ENCODE measurements at regions not wholly inside any gene's neighbourhood (a gene's known extent, or its start where the extent isn't known, plus 50 kb on each side); places are given as distances from the start of the nearest gene placed in this dataset.
"Not testable (repeated sequence)": the region's sequence is repeated elsewhere in the genome, so short reads cannot be mapped to it uniquely, and the experiment has no call there.

GRCh38 chr5:98364549-98364948 lies 408.9 kb upstream of the RGMB start:
- no peak overlapping the region for H3K27ac ChIP-seq
- no peaks in the 10 kb centered on the region for H3K36me3 ChIP-seq
- intact Hi-C loops (cut with DNase I) = no loop called here
- TF ChIP-seq POLR2A (IDR thresholded peaks at IDR 0.05) (no peak), CTCF (IDR thresholded peaks at IDR 0.05) (no peak)
- H3K4me1 ChIP-seq = no peaks in the 10 kb centered on the region
- no peaks in the 10 kb centered on the region for H3K27me3 ChIP-seq
- DNase-seq (ENCODE audit: extremely low spot score in 2 of 2) = no peak
- no peak overlapping the region for H3K4me3 ChIP-seq
- no peaks in the 10 kb centered on the region for H3K9me3 ChIP-seq

GRCh38 chr5:98365126-98365525 lies 408.3 kb upstream of the RGMB start:
- intact Hi-C loops (cut with DNase I) = no loop called here

DNA sequence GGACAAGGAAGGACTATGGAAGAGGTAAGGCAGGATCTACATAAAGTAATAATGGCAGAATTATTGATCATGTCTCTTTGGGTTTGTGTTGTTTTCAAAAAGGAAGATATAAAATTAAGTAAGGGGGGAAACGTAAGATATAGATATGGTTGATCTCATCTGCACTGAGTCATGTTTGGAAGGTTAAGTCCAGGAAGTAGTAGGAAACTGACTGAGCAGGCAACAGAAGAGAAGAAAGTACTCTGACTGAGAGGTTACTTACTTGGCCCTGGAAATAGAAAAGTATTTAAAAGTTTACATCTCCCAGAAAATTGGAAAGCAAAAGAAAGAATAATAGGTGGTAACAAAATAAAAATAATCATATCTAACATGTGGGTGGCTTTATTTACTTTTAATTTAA lies 405.3 kb upstream of the RGMB start:
- Histone ChIP-seq H3K27me3 (no peaks in the 10 kb centered on the region), H3K4me3 (no peak overlapping the region), H3K36me3 (no peaks in the 10 kb centered on the region), H3K4me1 (no peaks in the 10 kb centered on the region), H3K9me3 (no peaks in the 10 kb centered on the region), H3K27ac (no peak overlapping the region)
- no peak for DNase-seq (ENCODE audit: extremely low spot score in 2 of 2)
- TF ChIP-seq POLR2A (IDR thresholded peaks at IDR 0.05) (no peak), CTCF (IDR thresholded peaks at IDR 0.05) (no peak), POLR2AphosphoS5 (IDR thresholded peaks at IDR 0.05; ENCODE audit: insufficient read depth in 1 of 2, low read depth in 1 of 2) (no peak)
- intact Hi-C loops (cut with DNase I) = no loop called here

More at GRCh38 chr5:98365126-98365525, 408.3 kb upstream of the RGMB start:
- H3K4me3 ChIP-seq = no peak overlapping the region
- no peak for TF ChIP-seq CTCF (IDR thresholded peaks at IDR 0.05)
- TF ChIP-seq POLR2A (IDR thresholded peaks at IDR 0.05) = no peak
- TF ChIP-seq POLR2AphosphoS5 (IDR thresholded peaks at IDR 0.05; ENCODE audit: insufficient read depth in 1 of 2, low read depth in 1 of 2) = no peak
- DNase-seq (ENCODE audit: extremely low spot score in 2 of 2) = no peak
- no peaks in the 10 kb centered on the region for H3K27me3 ChIP-seq
- H3K4me1 ChIP-seq = no peaks in the 10 kb centered on the region
- H3K36me3 ChIP-seq = no peaks in the 10 kb centered on the region
- no peaks in the 10 kb centered on the region for H3K9me3 ChIP-seq
- H3K27ac ChIP-seq = no peak overlapping the region

GRCh38 chr5:98372351-98372750 lies 401.1 kb upstream of the RGMB start:
- H3K9me3 ChIP-seq = no peaks in the 10 kb centered on the region
- intact Hi-C loops (cut with DNase I) = no loop called here
- no peak for TF ChIP-seq POLR2AphosphoS5 (IDR thresholded peaks at IDR 0.05; ENCODE audit: insufficient read depth in 1 of 2, low read depth in 1 of 2)
- no peak for TF ChIP-seq POLR2A (IDR thresholded peaks at IDR 0.05)
- TF ChIP-seq CTCF (IDR thresholded peaks at IDR 0.05) = no peak

DNA sequence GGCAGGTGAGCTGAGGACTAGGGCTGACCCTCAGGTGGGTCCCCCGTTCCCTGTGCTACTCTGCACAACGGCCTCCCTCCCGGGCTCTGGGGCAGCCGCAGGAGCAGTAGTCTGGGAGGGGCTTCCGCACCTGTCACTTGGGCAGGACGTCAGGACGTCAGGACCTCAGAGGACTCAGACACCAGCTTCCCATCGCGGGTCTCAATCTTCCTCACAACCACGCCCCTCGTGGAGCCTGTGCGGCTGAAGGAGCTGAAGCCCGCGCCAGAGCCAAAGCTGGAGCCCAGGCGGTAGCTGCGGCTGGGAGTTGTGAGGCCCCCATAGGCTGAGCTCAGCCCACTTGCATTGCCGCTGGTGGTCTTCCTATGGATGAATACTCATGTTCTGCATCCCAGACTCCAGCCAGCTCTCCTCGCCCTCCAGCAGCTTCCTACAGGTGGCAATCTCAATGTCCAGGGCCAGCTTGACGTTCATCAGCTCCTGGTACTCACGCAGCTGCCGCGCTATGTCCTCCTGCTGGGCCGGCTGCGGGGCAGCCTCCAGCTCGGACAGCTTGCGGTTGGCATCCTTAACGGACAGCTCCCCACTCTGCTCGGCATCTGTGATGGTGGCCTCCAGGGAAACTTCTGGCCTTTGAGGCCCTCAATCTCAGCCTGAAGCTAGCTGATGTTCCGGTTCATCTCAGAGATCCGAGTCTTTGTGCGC lies 381.4 kb upstream of the RGMB start:
- TF ChIP-seq POLR2AphosphoS5 (IDR thresholded peaks at IDR 0.05; ENCODE audit: insufficient read depth in 1 of 2, low read depth in 1 of 2) (no peak), POLR2A (IDR thresholded peaks at IDR 0.05) (no peak), CTCF (IDR thresholded peaks at IDR 0.05) (no peak)
- intact Hi-C loops (cut with DNase I) = no loop called here
- no peaks in the 10 kb centered on the region for H3K36me3 ChIP-seq

More at GRCh38 chr5:98372351-98372750, 401.1 kb upstream of the RGMB start:
- H3K36me3 ChIP-seq = no peaks in the 10 kb centered on the region
- no peaks in the 10 kb centered on the region for H3K4me1 ChIP-seq
- H3K27ac ChIP-seq = no peak overlapping the region
- no peaks in the 10 kb centered on the region for H3K27me3 ChIP-seq
- no peak overlapping the region for H3K4me3 ChIP-seq
- DNase-seq (ENCODE audit: extremely low spot score in 2 of 2) = no peak

GRCh38 chr5:98393205-98393604 lies 380.3 kb upstream of the RGMB start:
- H3K4me1 ChIP-seq; intact Hi-C loops (cut with DNase I); DNase-seq (ENCODE audit: extremely low spot score in 2 of 2); H3K36me3 ChIP-seq; H3K27ac ChIP-seq; H3K9me3 ChIP-seq; H3K4me3 ChIP-seq; H3K27me3 ChIP-seq: not testable (repeated sequence)

More for the DNA sequence above, 381.4 kb upstream of the RGMB start:
- no peak overlapping the region for H3K27ac ChIP-seq
- H3K9me3 ChIP-seq = no peaks in the 10 kb centered on the region
- no peaks in the 10 kb centered on the region for H3K4me1 ChIP-seq
- H3K27me3 ChIP-seq = no peaks in the 10 kb centered on the region
- no peak overlapping the region for H3K4me3 ChIP-seq
- DNase-seq (ENCODE audit: extremely low spot score in 2 of 2) = no peak
